GM18858 (cell line): ENCODE measurements at regions not wholly inside any gene's neighbourhood (a gene's known extent, or its start where the extent isn't known, plus 50 kb on each side); places are given as distances from the start of the nearest gene placed in this dataset.

Source experiments
- ATAC-seq: cut with Tn5 transposase; IDR thresholded peaks from one replicate; pipeline ENCODE4 v1.9.1; 2021; ENCODE audit not compliant: unreplicated experiment

- no peak for ATAC-seq
Observed at GRCh38 chr2:71824436-71824835, 323.2 kb downstream of the CYP26B1 start.

GRCh38 chr2:71823526-71823925 lies 324.1 kb downstream of the CYP26B1 start:
- ATAC-seq, result no peak

- ATAC-seq, result no peak
Observed at GRCh38 chr2:71822463-71822862, 325.2 kb downstream of the CYP26B1 start.

- no peak for ATAC-seq
Observed at GRCh38 chr2:71821856-71822255, 325.8 kb downstream of the CYP26B1 start.

GRCh38 chr2:71816815-71817214 lies 330.8 kb downstream of the CYP26B1 start:
- no peak for ATAC-seq

GRCh38 chr2:71815701-71816474 lies 331.8 kb downstream of the CYP26B1 start:
- ATAC-seq, result no peak

- ATAC-seq, result no peak
Observed at GRCh38 chr2:71814885-71815284, 332.8 kb downstream of the CYP26B1 start.

GRCh38 chr2:71813807-71814470 lies 333.7 kb downstream of the CYP26B1 start:
- ATAC-seq, result no peak

GRCh38 chr2:71813315-71813714 lies 334.3 kb downstream of the CYP26B1 start:
- no peak for ATAC-seq

- ATAC-seq, result no peak
Observed at GRCh38 chr2:71812736-71813135, 334.9 kb downstream of the CYP26B1 start.

GRCh38 chr2:71811726-71812125 lies 335.9 kb downstream of the CYP26B1 start:
- no peak for ATAC-seq

- ATAC-seq, result no peak
Observed at GRCh38 chr2:71811157-71811556, 336.5 kb downstream of the CYP26B1 start.

GRCh38 chr2:71807581-71808451 lies 339.8 kb downstream of the CYP26B1 start:
- no peak for ATAC-seq

GRCh38 chr2:71806432-71806831 lies 341.2 kb downstream of the CYP26B1 start:
- no peak for ATAC-seq

GRCh38 chr2:71804281-71804751 lies 343.3 kb downstream of the CYP26B1 start:
- no peak for ATAC-seq

- no peak for ATAC-seq
Observed at GRCh38 chr2:71803398-71803797, 344.3 kb downstream of the CYP26B1 start.

- ATAC-seq, result no peak
Observed at GRCh38 chr2:71802556-71802955, 345.1 kb downstream of the CYP26B1 start.

GRCh38 chr2:71801969-71802368 lies 345.7 kb downstream of the CYP26B1 start:
- no peak for ATAC-seq

- no peak for ATAC-seq
Observed at GRCh38 chr2:71801556-71801955, 346.1 kb downstream of the CYP26B1 start.

GRCh38 chr2:71800851-71801250 lies 346.8 kb downstream of the CYP26B1 start:
- no peak for ATAC-seq

GRCh38 chr2:71800106-71800809 lies 346.9 kb downstream of the DYSF start:
- ATAC-seq, result no peak
